ENCODE measurements at regions not wholly inside any gene's neighbourhood (a gene's known extent, or its start where the extent isn't known, plus 50 kb on each side); places are given as distances from the start of the nearest gene placed in this dataset.

DNA sequence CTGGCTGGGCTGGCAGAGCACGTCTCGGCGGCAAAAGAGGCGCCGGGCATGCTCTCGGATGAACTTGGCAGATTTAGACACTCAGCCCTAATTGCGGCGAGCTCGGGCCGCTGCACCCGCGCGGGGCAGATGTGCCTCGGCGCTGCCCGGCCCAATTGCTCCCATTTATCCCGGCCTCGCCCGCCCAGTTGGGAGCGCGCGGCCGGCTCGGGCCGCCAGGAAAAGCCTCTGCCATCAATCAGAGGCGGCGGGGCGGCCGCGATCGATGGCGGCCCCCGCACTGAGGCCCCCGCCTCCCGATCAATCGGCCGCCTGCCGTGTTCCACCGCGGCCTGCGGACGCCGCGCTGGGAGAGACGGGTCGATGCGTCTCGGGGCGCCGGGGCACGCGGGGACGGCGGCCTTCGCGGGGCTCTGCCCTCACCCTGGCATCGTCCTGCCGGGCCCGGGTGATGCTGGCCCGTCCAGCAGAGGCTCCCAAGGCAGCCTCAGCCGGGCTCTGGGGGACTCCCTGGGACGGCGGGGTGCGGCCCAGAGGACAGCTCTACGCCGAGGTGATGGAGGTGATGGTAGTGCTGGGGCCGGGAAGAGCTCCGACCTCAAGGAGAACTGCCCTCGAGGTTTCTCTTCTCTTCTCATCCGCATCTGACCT lies 200.9 kb upstream of the N4BP1 start:
- no peak for TF ChIP-seq EP300 (IDR thresholded peaks at IDR 0.05; ENCODE audit: low read depth)
- no peak for TF ChIP-seq POLR2A (IDR thresholded peaks at IDR 0.05)
